GM19395 (cell line): ENCODE measurements at regions not wholly inside any gene's neighbourhood (a gene's known extent, or its start where the extent isn't known, plus 50 kb on each side); places are given as distances from the start of the nearest gene placed in this dataset.

ENCODE experiments used
- ATAC-seq: cut with Tn5 transposase; IDR thresholded peaks from one replicate; pipeline ENCODE4 v1.9.1; 2021; ENCODE audit warnings: mild to moderate bottlenecking, moderate library complexity; ENCODE audit not compliant: unreplicated experiment

GRCh38 chr20:16944745-16945144, 196.6 kb downstream of the OTOR start:
- no peak for ATAC-seq

GRCh38 chr20:16945619-16946018, 197.5 kb downstream of the OTOR start:
- ATAC-seq: no peak

GRCh38 chr20:16946097-16946496, 197.9 kb downstream of the OTOR start:
- ATAC-seq: no peak

- ATAC-seq: no peak
These were observed 199.3 kb downstream of the OTOR start for GRCh38 chr20:16947479-16947878.

- no peak for ATAC-seq
These were observed 203.7 kb downstream of the OTOR start for GRCh38 chr20:16951876-16952275.

- no peak for ATAC-seq
These were observed 204.8 kb downstream of the OTOR start for GRCh38 chr20:16952965-16953364.

- ATAC-seq: no peak
These were observed 205.7 kb downstream of the OTOR start for GRCh38 chr20:16953858-16954257.

- no peak for ATAC-seq
These were observed 207.3 kb downstream of the OTOR start for GRCh38 chr20:16955462-16955861.

- ATAC-seq: no peak
These were observed 207.8 kb downstream of the OTOR start for GRCh38 chr20:16955971-16956370.

GRCh38 chr20:16965401-16965800, 217.2 kb downstream of the OTOR start:
- no peak for ATAC-seq

GRCh38 chr20:16966276-16966880, 218.2 kb downstream of the OTOR start:
- no peak for ATAC-seq

GRCh38 chr20:16968099-16968498, 219.9 kb downstream of the OTOR start:
- no peak for ATAC-seq

GRCh38 chr20:16970776-16971175, 222.6 kb downstream of the OTOR start:
- no peak for ATAC-seq

GRCh38 chr20:16974080-16974854, 226.1 kb downstream of the OTOR start:
- ATAC-seq: no peak

- no peak for ATAC-seq
These were observed 226.7 kb downstream of the OTOR start for GRCh38 chr20:16974855-16975162.

GRCh38 chr20:16975682-16976081, 227.5 kb downstream of the OTOR start:
- ATAC-seq: no peak

- ATAC-seq: no peak
These were observed 230.3 kb downstream of the OTOR start for GRCh38 chr20:16978497-16978896.

- ATAC-seq: no peak
These were observed 234.1 kb downstream of the OTOR start for GRCh38 chr20:16982091-16982726.

GRCh38 chr20:16984481-16984880, 236.3 kb downstream of the OTOR start:
- ATAC-seq: no peak

GRCh38 chr20:17003170-17003870, 223.5 kb upstream of the PCSK2 start:
- no peak for ATAC-seq

GRCh38 chr20:17010181-17010580, 216.7 kb upstream of the PCSK2 start:
- no peak for ATAC-seq
